CD8-positive, alpha-beta memory T cell (primary cell): ENCODE measurements at regions not wholly inside any gene's neighbourhood (a gene's known extent, or its start where the extent isn't known, plus 50 kb on each side); places are given as distances from the start of the nearest gene placed in this dataset.

Experiments used
- CTCF ChIA-PET: fragments of 350-600 bp; sonication (Branson Sonifier 250); formaldehyde crosslinking; loops from one replicate; lab custom pipeline; 2021; ENCODE audit warnings: antibody characterized with exemption; lab: Charles Lee
- POLR2A ChIA-PET: fragments of 350-600 bp; sonication (Branson Sonifier 250); formaldehyde crosslinking; loops from one replicate; lab custom pipeline; 2021; ENCODE audit warnings: antibody characterized with exemption; lab: Charles Lee
- DNase-seq, 5 donors: peaks; one replicate each; pipeline versions ENCODE4 v3.0.0 to v3.0.0-alpha.2; 2020 to 2022; ENCODE audit warnings: mixed read lengths in 1 of 5
- H3K27ac ChIP-seq: one replicate; pipeline ENCODE4 v1.7.0; 2013; ENCODE audit warnings: low read depth, mild to moderate bottlenecking, low read length, moderate library complexity
- H3K27me3 ChIP-seq: 2 replicates; pipeline ENCODE4 v1.7.0; 2013; ENCODE audit warnings: low read length, mild to moderate bottlenecking; ENCODE audit not compliant: insufficient read depth, poor library complexity, severe bottlenecking
- H3K36me3 ChIP-seq: 2 replicates; pipeline ENCODE4 v1.7.0; 2013; ENCODE audit warnings: mild to moderate bottlenecking, low read length, moderate library complexity; ENCODE audit not compliant: insufficient read depth
- H3K4me1 ChIP-seq: 2 replicates; pipeline ENCODE4 v1.7.0; 2013; ENCODE audit warnings: mild to moderate bottlenecking, low read length, moderate library complexity; ENCODE audit not compliant: insufficient read depth
- H3K4me3 ChIP-seq: 2 replicates; pipeline ENCODE4 v1.7.0; 2013; ENCODE audit warnings: mild to moderate bottlenecking, low read length
- H3K9me3 ChIP-seq: 2 replicates; pipeline ENCODE4 v1.7.0; 2013; ENCODE audit warnings: mild to moderate bottlenecking, low read length
- H3K27ac Mint-ChIP-seq, 8 donors: one replicate each; pipeline ENCODE4 v1.8.0; 2020 to 2021; ENCODE audit warnings: mixed read lengths in 8 of 8, mild to moderate bottlenecking in 6 of 8, inconsistent platforms in 3 of 8, moderate library complexity in 3 of 8
- H3K27me3 Mint-ChIP-seq, 2 donors: one replicate each; pipeline ENCODE4 v1.8.0; 2020 to 2021; ENCODE audit warnings: mixed read lengths in 2 of 2, mild to moderate bottlenecking in 1 of 2, moderate library complexity in 1 of 2
- H3K36me3 Mint-ChIP-seq, 3 donors: one replicate each; pipeline ENCODE4 v1.8.0; 2020 to 2021; ENCODE audit warnings: mixed read lengths in 3 of 3, inconsistent platforms in 1 of 3, mild to moderate bottlenecking in 1 of 3
- H3K4me1 Mint-ChIP-seq, 3 donors: one replicate each; pipeline ENCODE4 v1.8.0; 2020 to 2021; ENCODE audit warnings: mixed read lengths in 3 of 3, inconsistent platforms in 1 of 3, mild to moderate bottlenecking in 1 of 3
- H3K4me3 Mint-ChIP-seq, 7 donors: one replicate each; pipeline ENCODE4 v1.8.0; 2020 to 2021; ENCODE audit warnings: mixed read lengths in 7 of 7, mild to moderate bottlenecking in 6 of 7, moderate library complexity in 4 of 7, inconsistent platforms in 2 of 7
- H3K9me3 Mint-ChIP-seq, 5 donors: one replicate each; pipeline ENCODE4 v1.8.0; 2020 to 2022; ENCODE audit warnings: mixed read lengths in 5 of 5, mild to moderate bottlenecking in 3 of 5, moderate library complexity in 2 of 5, inconsistent platforms in 1 of 5

DNA sequence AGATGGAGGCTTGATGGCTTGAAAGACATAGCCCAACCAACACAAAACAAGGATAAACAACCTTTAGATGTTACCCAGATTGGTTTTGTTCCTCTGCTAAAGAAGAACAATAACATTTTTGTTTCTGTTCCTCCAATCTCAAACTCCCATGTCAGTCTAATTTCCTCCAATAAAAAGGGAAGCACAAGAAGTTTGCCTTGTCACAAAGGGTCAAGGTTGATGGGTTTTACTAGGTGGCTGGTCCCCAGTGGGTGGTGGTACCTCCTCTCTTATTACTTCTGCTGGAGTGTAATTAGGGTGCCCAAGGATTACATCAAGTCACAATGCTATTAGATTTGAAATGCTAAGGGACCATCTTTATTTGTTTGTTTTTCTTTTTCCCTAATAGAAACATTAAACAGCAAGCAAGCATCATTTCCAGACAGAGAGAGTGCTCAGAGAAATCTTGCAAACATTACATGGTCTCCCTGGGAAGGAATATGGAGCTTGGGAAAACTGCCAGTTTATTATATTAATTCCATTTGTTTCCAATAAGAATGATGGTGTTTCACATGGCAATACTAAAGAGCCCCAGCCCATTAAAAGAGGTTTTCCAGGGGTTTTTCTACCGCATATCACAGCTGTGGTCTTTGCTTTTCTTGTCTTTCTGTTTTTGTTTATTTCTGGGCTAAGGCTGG, 78.3 kb upstream of the AOAH start:
- CTCF ChIA-PET, result no interaction called here
- Mint-ChIP-seq H3K4me1 (peaks cover 0 to 6% (median 0%) of the 10 kb centered on the region in 3 donors), H3K4me3 (no peak overlapping the region), H3K36me3 (peaks cover 0 to 20% (median 3%) of the 10 kb centered on the region in 3 donors), H3K27me3 (peaks cover 0 to 5% of the 10 kb centered on the region in 2 donors), H3K9me3 (no peaks in the 10 kb centered on the region), H3K27ac (peak overlapping the region in 1 of 8 donors; percentile 7)
- H3K9me3 ChIP-seq, result no peaks in the 10 kb centered on the region
- no peak overlapping the region for H3K4me3 ChIP-seq
- H3K27me3 ChIP-seq, result no peaks in the 10 kb centered on the region
- H3K27ac ChIP-seq, result no peak overlapping the region
- POLR2A ChIA-PET, result no interaction called here
- H3K36me3 ChIP-seq, result no peaks in the 10 kb centered on the region
- DNase-seq, result no peak
- no peaks in the 10 kb centered on the region for H3K4me1 ChIP-seq

DNA sequence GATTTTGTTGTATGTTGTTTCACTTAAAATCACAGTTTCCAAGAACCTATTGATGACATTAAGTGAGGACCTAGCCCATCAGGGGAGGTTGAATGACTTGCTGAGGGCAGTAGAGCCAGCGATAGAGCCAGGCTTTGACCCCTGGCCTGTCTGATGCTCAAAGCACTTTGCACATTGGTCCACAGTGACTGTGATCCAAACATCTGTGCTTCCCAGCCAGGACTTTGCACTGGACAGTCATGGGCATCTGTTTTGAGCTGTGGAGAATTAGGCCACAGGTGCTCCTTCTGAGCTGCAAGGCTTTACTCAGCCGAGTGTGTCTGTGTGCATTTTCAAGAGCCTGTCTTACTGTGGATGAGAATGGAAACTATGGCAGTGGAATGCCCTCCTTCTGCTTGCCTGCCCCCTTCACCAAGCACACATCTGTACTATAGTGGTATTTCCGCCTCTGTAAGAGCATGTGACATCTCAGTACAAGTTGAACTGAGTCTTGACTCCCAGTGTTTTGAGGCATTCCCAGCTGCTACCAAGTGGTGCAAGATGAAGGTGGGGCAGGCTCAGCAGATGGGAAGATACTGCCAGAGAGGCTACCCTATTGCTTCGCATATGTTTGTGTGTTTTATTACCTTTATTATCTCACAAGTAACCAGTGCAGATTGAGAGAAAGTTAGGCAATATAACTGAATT, 72.7 kb upstream of the AOAH start:
- POLR2A ChIA-PET, result interaction anchor here (0.6 kb wide), 1 partner anchor 1579 kb away, joined by 3 read pairs; no protein-coding TSS in a partner anchor
- Mint-ChIP-seq H3K9me3 (no peaks in the 10 kb centered on the region), H3K4me3 (no peak overlapping the region), H3K27me3 (no peaks in the 10 kb centered on the region), H3K4me1 (peaks cover 28 to 44% (median 41%) of the 10 kb centered on the region in 3 donors), H3K36me3 (peaks cover 0 to 5% (median 0%) of the 10 kb centered on the region in 3 donors), H3K27ac (peak overlapping the region in 3 of 8 donors; percentile 17 to 53 (median 32))
- Histone ChIP-seq H3K27me3 (no peaks in the 10 kb centered on the region), H3K27ac (no peak overlapping the region), H3K36me3 (no peaks in the 10 kb centered on the region), H3K4me3 (no peak overlapping the region), H3K9me3 (no peaks in the 10 kb centered on the region), H3K4me1 (peaks cover 17% of the 10 kb centered on the region)
- no peak for DNase-seq
- CTCF ChIA-PET, result no interaction called here

- H3K4me1 ChIP-seq, result peaks cover 22% of the 10 kb centered on the region
- DNase-seq, result no peak
- Mint-ChIP-seq H3K4me1 (peaks cover 37 to 58% (median 56%) of the 10 kb centered on the region in 3 donors), H3K27ac (peak overlapping the region in 6 of 8 donors; percentile 43 to 76 (median 68)), H3K36me3 (peaks cover 0 to 5% (median 2%) of the 10 kb centered on the region in 3 donors), H3K4me3 (peak overlapping the region in 2 of 7 donors; percentile 22 to 38), H3K27me3 (no peaks in the 10 kb centered on the region), H3K9me3 (no peaks in the 10 kb centered on the region)
- ChIA-PET POLR2A (no interaction called here), CTCF (interaction anchor here (1.5 kb wide), 3 partner anchors 71 to 387 kb away, joined by 3 to 7 read pairs (median 6); partner anchors contain the start of gene AOAH)
- no peak overlapping the region for H3K4me3 ChIP-seq
- H3K9me3 ChIP-seq, result no peaks in the 10 kb centered on the region
- no peaks in the 10 kb centered on the region for H3K36me3 ChIP-seq
- no peak overlapping the region for H3K27ac ChIP-seq
- no peaks in the 10 kb centered on the region for H3K27me3 ChIP-seq
These were observed 71.2 kb upstream of the AOAH start for GRCh38 chr7:36795451-36796021.

GRCh38 chr7:36794689-36795088, 70.4 kb upstream of the AOAH start:
- CTCF ChIA-PET, result interaction anchor here (0.9 to 1.5 kb wide), 5 partner anchors 10 to 388 kb away, joined by 3 to 7 read pairs (median 4); partner anchors contain the start of gene AOAH
- no peak for DNase-seq
- Histone ChIP-seq H3K4me3 (no peak overlapping the region), H3K36me3 (no peaks in the 10 kb centered on the region), H3K27me3 (no peaks in the 10 kb centered on the region), H3K4me1 (peaks cover 30% of the 10 kb centered on the region), H3K27ac (no peak overlapping the region), H3K9me3 (no peaks in the 10 kb centered on the region)
- H3K4me3 Mint-ChIP-seq, result no peak overlapping the region
- peaks cover 46 to 67% (median 64%) of the 10 kb centered on the region in 3 donors for H3K4me1 Mint-ChIP-seq
- peaks cover 0 to 5% (median 2%) of the 10 kb centered on the region in 3 donors for H3K36me3 Mint-ChIP-seq
- H3K27ac Mint-ChIP-seq, result peak overlapping the region in 5 of 8 donors; percentile 68 to 81 (median 76)
- POLR2A ChIA-PET, result no interaction called here
- H3K9me3 Mint-ChIP-seq, result no peaks in the 10 kb centered on the region
- H3K27me3 Mint-ChIP-seq, result no peaks in the 10 kb centered on the region

- no peaks in the 10 kb centered on the region for H3K27me3 ChIP-seq
- POLR2A ChIA-PET, result no interaction called here
- Mint-ChIP-seq H3K27me3 (no peaks in the 10 kb centered on the region), H3K4me1 (peaks cover 68 to 89% (median 87%) of the 10 kb centered on the region in 3 donors), H3K4me3 (no peak overlapping the region), H3K9me3 (no peaks in the 10 kb centered on the region), H3K36me3 (peaks cover 0 to 5% (median 2%) of the 10 kb centered on the region in 3 donors), H3K27ac (peak overlapping the region in 7 of 8 donors; percentile 68 to 99 (median 82))
- CTCF ChIA-PET, result no interaction called here
- H3K27ac ChIP-seq, result no peak overlapping the region
- H3K4me1 ChIP-seq, result peaks cover 52% of the 10 kb centered on the region
- DNase-seq, result no peak
- H3K9me3 ChIP-seq, result no peaks in the 10 kb centered on the region
- H3K4me3 ChIP-seq, result no peak overlapping the region
- H3K36me3 ChIP-seq, result no peaks in the 10 kb centered on the region
These were observed 68.1 kb upstream of the AOAH start for GRCh38 chr7:36792421-36792820.

DNA sequence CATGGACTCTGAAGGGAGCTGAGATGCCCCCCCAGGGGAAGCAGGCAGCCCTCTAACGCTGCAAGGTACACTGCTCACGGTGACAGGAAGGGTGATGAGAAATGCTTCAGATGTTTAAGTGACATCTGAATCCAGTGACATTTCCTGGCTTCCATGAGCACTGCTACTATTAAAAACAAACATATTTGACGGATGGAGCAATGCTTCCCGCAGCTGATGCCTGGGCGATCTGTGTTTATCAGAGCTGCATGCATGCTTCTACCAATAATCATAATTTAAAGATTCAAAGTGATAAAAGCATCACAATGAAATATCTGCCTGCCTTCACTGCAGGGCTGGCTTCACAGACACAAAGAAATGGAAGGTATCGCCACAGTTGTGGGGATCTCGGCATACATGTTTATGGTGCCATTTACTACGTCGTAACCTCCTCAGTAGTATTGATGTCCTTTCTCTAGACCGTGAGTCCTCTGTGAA, 66.1 kb upstream of the AOAH start:
- H3K4me3 ChIP-seq, result no peak overlapping the region
- peaks cover 74 to 93% (median 90%) of the 10 kb centered on the region in 3 donors for H3K4me1 Mint-ChIP-seq
- H3K36me3 ChIP-seq, result no peaks in the 10 kb centered on the region
- H3K4me1 ChIP-seq, result peaks cover 62% of the 10 kb centered on the region
- peak in 1 of 5 donors; percentile 51 for DNase-seq
- peak overlapping the region; percentile 36 to 99 (median 98) for H3K27ac Mint-ChIP-seq
- peak overlapping the region in 6 of 7 donors; percentile 37 to 69 (median 56) for H3K4me3 Mint-ChIP-seq
- POLR2A ChIA-PET, result interaction anchor here (1.0 to 1.1 kb wide), 2 partner anchors 12 to 15 kb away, joined by 3 to 4 read pairs; no protein-coding TSS in a partner anchor
- no peaks in the 10 kb centered on the region for H3K27me3 Mint-ChIP-seq
- no peaks in the 10 kb centered on the region for H3K9me3 ChIP-seq
- peaks cover 0 to 4% (median 2%) of the 10 kb centered on the region in 3 donors for H3K36me3 Mint-ChIP-seq
- H3K27ac ChIP-seq, result no peak overlapping the region
- no peaks in the 10 kb centered on the region for H3K27me3 ChIP-seq
- CTCF ChIA-PET, result interaction anchor here (1.0 to 1.3 kb wide), 5 partner anchors 13 to 152 kb away, joined by 3 to 4 read pairs (median 3); no protein-coding TSS in a partner anchor
- no peaks in the 10 kb centered on the region for H3K9me3 Mint-ChIP-seq

DNA sequence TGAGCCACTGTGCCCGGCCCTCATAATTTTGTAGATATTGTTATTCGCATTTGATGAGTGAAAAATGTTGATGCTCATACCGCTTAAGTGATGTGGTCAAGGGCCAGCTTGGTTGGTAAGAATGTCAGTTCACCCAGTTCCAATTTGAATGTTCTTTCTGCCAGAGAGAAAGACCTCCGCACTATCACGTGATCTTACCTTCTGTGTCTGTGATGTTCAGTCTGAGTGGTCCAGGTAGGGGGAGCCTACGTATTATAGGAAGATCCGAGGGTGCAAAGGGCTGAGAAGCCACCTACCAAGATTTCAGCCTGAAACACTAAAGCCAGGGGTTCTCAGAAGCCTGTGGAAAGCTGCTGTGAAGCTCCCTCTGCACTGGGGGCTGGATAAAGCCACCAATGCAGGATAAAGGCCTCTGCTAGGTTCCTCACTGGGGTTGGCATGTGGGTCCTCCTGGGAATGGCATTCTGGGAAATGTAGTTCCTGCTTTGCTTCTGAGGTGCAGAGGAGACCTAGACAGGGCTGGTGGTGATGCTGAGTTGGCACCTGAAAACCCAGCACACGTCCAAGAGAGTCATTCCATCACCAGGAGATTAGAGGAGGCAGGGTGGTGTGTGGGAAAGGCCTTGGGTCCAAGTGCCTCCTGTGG, 64.7 kb upstream of the AOAH start:
- Histone ChIP-seq H3K4me3 (peak overlapping the region; percentile 1), H3K27ac (peak overlapping the region; percentile 38), H3K4me1 (peaks cover 68% of the 10 kb centered on the region), H3K9me3 (no peaks in the 10 kb centered on the region), H3K36me3 (no peaks in the 10 kb centered on the region), H3K27me3 (no peaks in the 10 kb centered on the region)
- H3K4me1 Mint-ChIP-seq, result peaks cover 74 to 95% (median 92%) of the 10 kb centered on the region in 3 donors
- peak overlapping the region; percentile 36 to 99 (median 98) for H3K27ac Mint-ChIP-seq
- peaks cover 0 to 2% (median 0%) of the 10 kb centered on the region in 3 donors for H3K36me3 Mint-ChIP-seq
- DNase-seq, result no peak
- no peaks in the 10 kb centered on the region for H3K27me3 Mint-ChIP-seq
- POLR2A ChIA-PET, result interaction anchor here (0.8 to 1.0 kb wide), 2 partner anchors 110 to 660 kb away, joined by 3 to 6 read pairs; partner anchors contain the start of gene ELMO1
- CTCF ChIA-PET, result interaction anchor here (0.7 to 3.7 kb wide), 5 partner anchors 12 to 118 kb away, joined by 3 to 13 read pairs (median 3); no protein-coding TSS in a partner anchor
- H3K4me3 Mint-ChIP-seq, result peak overlapping the region in 6 of 7 donors; percentile 23 to 83 (median 62)
- H3K9me3 Mint-ChIP-seq, result no peaks in the 10 kb centered on the region
